ENCODE measurements at regions not wholly inside any gene's neighbourhood (a gene's known extent, or its start where the extent isn't known, plus 50 kb on each side); places are given as distances from the start of the nearest gene placed in this dataset.
A peak's percentile ranks its signal among the peaks of the same experiment; 100 is the strongest.

GRCh38 chr5:84578226-84578625 lies 193.5 kb upstream of the EDIL3 start:
- no peaks in the 10 kb centered on the region for H3K27me3 ChIP-seq (ENCODE audit: insufficient read depth, low read depth, low read length)
- no peaks in the 10 kb centered on the region for H3F3A ChIP-seq (ENCODE audit: insufficient read depth, low read length, poor library complexity, severe bottlenecking)
- H4K20me1 ChIP-seq (ENCODE audit: insufficient read depth), result no peaks in the 10 kb centered on the region
- TF ChIP-seq MXI1 (conservative IDR thresholded peaks at IDR 0.05; ENCODE audit: poor library complexity, severe bottlenecking), result no peak
- TF ChIP-seq CTCF (IDR thresholded peaks at IDR 0.05; ENCODE audit: poor library complexity, severe bottlenecking), result no peak
- peak; percentile 37 for TF ChIP-seq POLR2AphosphoS5 (IDR thresholded peaks at IDR 0.05)
- TF ChIP-seq TAF1 (IDR thresholded peaks at IDR 0.05; ENCODE audit: low read depth), result no peak
- no peak for TF ChIP-seq RAD21 (conservative IDR thresholded peaks at IDR 0.05)
- TF ChIP-seq EP300 (conservative IDR thresholded peaks at IDR 0.05; ENCODE audit: poor library complexity, severe bottlenecking), result peak; percentile 52
- TF ChIP-seq EZH2 (IDR thresholded peaks at IDR 0.05; ENCODE audit: borderline replicate concordance, insufficient read depth, low read length, poor library complexity, severe bottlenecking), result no peak
- TF ChIP-seq REST (IDR thresholded peaks at IDR 0.05; ENCODE audit: borderline replicate concordance), result no peak
- no peak for TF ChIP-seq SMC3 (conservative IDR thresholded peaks at IDR 0.05; ENCODE audit: poor library complexity)
- no peak overlapping the region for H3K4me3 ChIP-seq (ENCODE audit: low read length)
- H3K36me3 ChIP-seq (ENCODE audit: insufficient read depth, low read length), result no peaks in the 10 kb centered on the region
- no peaks in the 10 kb centered on the region for H3K79me2 ChIP-seq (replicated peaks; ENCODE audit: insufficient read depth, low read length)
- no peak overlapping the region for H3K27ac ChIP-seq (ENCODE audit: low read length)
- no peaks in the 10 kb centered on the region for H3K9me2 ChIP-seq (ENCODE audit: insufficient read depth, low read length)
- no peak overlapping the region for H3K4me2 ChIP-seq (ENCODE audit: low read length)
- H2AFZ ChIP-seq (ENCODE audit: low read depth, low read length), result no peak overlapping the region
- no peak overlapping the region for H3K9ac ChIP-seq (ENCODE audit: low read length)
- no peaks in the 10 kb centered on the region for H3K9me3 ChIP-seq (ENCODE audit: low read length)

GRCh38 chr5:84573017-84573712 lies 188.5 kb upstream of the EDIL3 start:
- H3K4me3 ChIP-seq (ENCODE audit: low read length), result no peak overlapping the region
- H4K20me1 ChIP-seq (ENCODE audit: insufficient read depth), result no peaks in the 10 kb centered on the region
- H3K9me3 ChIP-seq (ENCODE audit: low read length), result no peaks in the 10 kb centered on the region
- H3F3A ChIP-seq (ENCODE audit: insufficient read depth, low read length, poor library complexity, severe bottlenecking), result no peaks in the 10 kb centered on the region
- H3K9ac ChIP-seq (ENCODE audit: low read length), result no peak overlapping the region
- no peak overlapping the region for H2AFZ ChIP-seq (ENCODE audit: low read depth, low read length)
- H3K4me2 ChIP-seq (ENCODE audit: low read length), result no peak overlapping the region
- no peaks in the 10 kb centered on the region for H3K79me2 ChIP-seq (replicated peaks; ENCODE audit: insufficient read depth, low read length)
- H3K27ac ChIP-seq (ENCODE audit: low read length), result no peak overlapping the region
- no peaks in the 10 kb centered on the region for H3K9me2 ChIP-seq (ENCODE audit: insufficient read depth, low read length)
- H3K27me3 ChIP-seq (ENCODE audit: insufficient read depth, low read depth, low read length), result no peaks in the 10 kb centered on the region
- no peaks in the 10 kb centered on the region for H3K36me3 ChIP-seq (ENCODE audit: insufficient read depth, low read length)
- TF ChIP-seq RAD21 (conservative IDR thresholded peaks at IDR 0.05) (no peak), REST (IDR thresholded peaks at IDR 0.05; ENCODE audit: borderline replicate concordance) (no peak), CTCF (IDR thresholded peaks at IDR 0.05; ENCODE audit: poor library complexity, severe bottlenecking) (no peak), TAF1 (IDR thresholded peaks at IDR 0.05; ENCODE audit: low read depth) (no peak), EP300 (conservative IDR thresholded peaks at IDR 0.05; ENCODE audit: poor library complexity, severe bottlenecking) (no peak), EZH2 (IDR thresholded peaks at IDR 0.05; ENCODE audit: borderline replicate concordance, insufficient read depth, low read length, poor library complexity, severe bottlenecking) (no peak), POLR2AphosphoS5 (IDR thresholded peaks at IDR 0.05) (no peak), MXI1 (conservative IDR thresholded peaks at IDR 0.05; ENCODE audit: poor library complexity, severe bottlenecking) (no peak), SMC3 (conservative IDR thresholded peaks at IDR 0.05; ENCODE audit: poor library complexity) (no peak)

All from neural cell (in vitro differentiated cells).